ENCODE measurements at regions not wholly inside any gene's neighbourhood (a gene's known extent, or its start where the extent isn't known, plus 50 kb on each side); places are given as distances from the start of the nearest gene placed in this dataset.

GRCh38 chr11:25755381-25755780 lies 576.5 kb upstream of the ANO3 start:
- DNase-seq = no peak
- Mint-ChIP-seq H3K9me3 (peaks cover 29% of the 10 kb centered on the region), H3K4me1 (no peaks in the 10 kb centered on the region), H3K36me3 (ENCODE audit: low read depth) (no peaks in the 10 kb centered on the region), H3K27me3 (ENCODE audit: low read depth, poor library complexity) (no peaks in the 10 kb centered on the region), H3K27ac (no peak overlapping the region), H3K4me3 (no peak overlapping the region)
- TF ChIP-seq, protein P1, sequence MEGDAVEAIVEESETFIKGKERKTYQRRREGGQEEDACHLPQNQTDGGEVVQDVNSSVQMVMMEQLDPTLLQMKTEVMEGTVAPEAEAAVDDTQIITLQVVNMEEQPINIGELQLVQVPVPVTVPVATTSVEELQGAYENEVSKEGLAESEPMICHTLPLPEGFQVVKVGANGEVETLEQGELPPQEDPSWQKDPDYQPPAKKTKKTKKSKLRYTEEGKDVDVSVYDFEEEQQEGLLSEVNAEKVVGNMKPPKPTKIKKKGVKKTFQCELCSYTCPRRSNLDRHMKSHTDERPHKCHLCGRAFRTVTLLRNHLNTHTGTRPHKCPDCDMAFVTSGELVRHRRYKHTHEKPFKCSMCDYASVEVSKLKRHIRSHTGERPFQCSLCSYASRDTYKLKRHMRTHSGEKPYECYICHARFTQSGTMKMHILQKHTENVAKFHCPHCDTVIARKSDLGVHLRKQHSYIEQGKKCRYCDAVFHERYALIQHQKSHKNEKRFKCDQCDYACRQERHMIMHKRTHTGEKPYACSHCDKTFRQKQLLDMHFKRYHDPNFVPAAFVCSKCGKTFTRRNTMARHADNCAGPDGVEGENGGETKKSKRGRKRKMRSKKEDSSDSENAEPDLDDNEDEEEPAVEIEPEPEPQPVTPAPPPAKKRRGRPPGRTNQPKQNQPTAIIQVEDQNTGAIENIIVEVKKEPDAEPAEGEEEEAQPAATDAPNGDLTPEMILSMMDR (IDR thresholded peaks at IDR 0.05) = no peak

- H3K9me3 Mint-ChIP-seq = peaks cover 36% of the 10 kb centered on the region
- no peaks in the 10 kb centered on the region for H3K4me1 Mint-ChIP-seq
- no peak overlapping the region for H3K4me3 Mint-ChIP-seq
- H3K27me3 Mint-ChIP-seq (ENCODE audit: low read depth, poor library complexity) = no peaks in the 10 kb centered on the region
- no peaks in the 10 kb centered on the region for H3K36me3 Mint-ChIP-seq (ENCODE audit: low read depth)
- no peak for DNase-seq
- H3K27ac Mint-ChIP-seq = no peak overlapping the region
- TF ChIP-seq, protein P1 (IDR thresholded peaks at IDR 0.05) = no peak
These were observed 575.9 kb upstream of the ANO3 start for GRCh38 chr11:25755918-25756584.

DNA sequence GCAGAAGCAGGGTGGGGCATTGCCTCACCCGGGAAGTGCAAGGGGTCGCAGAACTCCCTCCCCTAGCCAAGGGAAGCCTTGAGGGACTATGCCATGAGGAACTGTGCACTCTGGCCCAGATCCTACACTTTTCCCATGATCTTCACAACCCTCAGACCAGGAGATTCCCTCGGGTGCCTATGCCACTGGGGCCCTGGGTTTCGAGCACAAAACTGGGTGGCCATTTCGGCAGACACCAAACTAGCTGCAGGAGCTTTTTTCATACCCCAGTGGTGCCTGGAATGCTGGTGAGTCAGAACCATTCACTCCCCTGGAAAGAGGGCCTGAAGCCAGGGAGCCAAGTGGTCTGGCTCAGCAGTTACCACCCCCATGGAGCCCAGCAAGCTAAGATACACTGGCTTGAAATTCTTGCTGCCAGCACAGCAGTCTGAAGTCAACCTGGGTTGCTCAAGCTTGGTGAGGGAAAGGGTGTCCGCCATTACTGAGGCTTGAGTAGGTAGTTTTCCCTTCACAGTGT lies 573.7 kb upstream of the ANO3 start:
- Mint-ChIP-seq H3K36me3 (ENCODE audit: low read depth) (no peaks in the 10 kb centered on the region), H3K27ac (no peak overlapping the region), H3K4me3 (no peak overlapping the region), H3K27me3 (ENCODE audit: low read depth, poor library complexity) (no peaks in the 10 kb centered on the region), H3K9me3 (peaks cover 58% of the 10 kb centered on the region), H3K4me1 (no peaks in the 10 kb centered on the region)
- TF ChIP-seq, protein P1 (IDR thresholded peaks at IDR 0.05) = no peak
- no peak for DNase-seq

DNA sequence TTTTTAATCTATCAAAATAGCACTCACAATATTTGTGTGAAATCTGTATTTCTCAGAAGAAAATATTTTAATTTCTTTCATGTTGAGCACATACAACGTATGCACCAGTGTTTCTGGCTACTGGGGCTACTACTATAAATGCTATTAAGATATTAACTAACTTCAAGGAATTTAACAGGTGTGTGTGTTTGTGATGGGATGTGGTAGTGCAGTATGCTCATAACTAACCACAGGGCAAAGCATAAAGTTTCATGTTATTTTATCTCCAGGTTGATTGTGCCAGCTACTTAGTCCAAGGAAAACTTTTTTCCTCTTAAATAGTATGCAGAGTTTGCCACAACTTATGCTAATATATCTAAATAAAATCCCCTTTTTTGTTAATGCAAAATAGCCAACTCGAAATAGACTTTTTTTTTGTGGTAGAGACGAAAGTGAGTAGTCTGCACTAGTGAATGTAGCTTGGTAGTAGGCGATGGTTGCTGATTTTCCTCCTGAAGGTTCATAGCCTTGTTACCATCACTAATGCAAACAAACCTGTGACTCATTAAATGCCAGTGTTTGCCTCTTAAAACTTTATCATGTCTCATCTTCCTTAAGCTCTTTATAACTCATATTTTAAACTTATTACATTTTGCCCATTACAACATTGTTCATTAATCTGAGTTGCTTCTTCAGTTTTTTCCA lies 565.5 kb upstream of the ANO3 start:
- TF ChIP-seq, protein P1 (IDR thresholded peaks at IDR 0.05) = no peak
- Mint-ChIP-seq H3K27ac (no peak overlapping the region), H3K4me1 (no peaks in the 10 kb centered on the region), H3K4me3 (no peak overlapping the region), H3K27me3 (ENCODE audit: low read depth, poor library complexity) (no peaks in the 10 kb centered on the region), H3K36me3 (ENCODE audit: low read depth) (no peaks in the 10 kb centered on the region), H3K9me3 (peaks cover 23% of the 10 kb centered on the region)
- no peak for DNase-seq

GRCh38 chr11:25769287-25769686 lies 562.6 kb upstream of the ANO3 start:
- TF ChIP-seq, protein P1 (IDR thresholded peaks at IDR 0.05) = no peak
- no peak for DNase-seq
- Mint-ChIP-seq H3K36me3 (ENCODE audit: low read depth) (no peaks in the 10 kb centered on the region), H3K27ac (no peak overlapping the region), H3K4me1 (no peaks in the 10 kb centered on the region), H3K9me3 (no peaks in the 10 kb centered on the region), H3K4me3 (no peak overlapping the region), H3K27me3 (ENCODE audit: low read depth, poor library complexity) (no peaks in the 10 kb centered on the region)

All from nephron progenitor cell (in vitro differentiated cells).